ENCODE measurements at regions not wholly inside any gene's neighbourhood (a gene's known extent, or its start where the extent isn't known, plus 50 kb on each side); places are given as distances from the start of the nearest gene placed in this dataset.

GRCh38 chr7:81175275-81175940 is 256.6 kb upstream of the SEMA3C start:
- H3K4me3 Mint-ChIP-seq, result no peak overlapping the region
- H3K27me3 Mint-ChIP-seq, result no peaks in the 10 kb centered on the region
- ChIA-PET CTCF (no interaction called here), POLR2A (no interaction called here)
- intact Hi-C loops (cut with micrococcal nuclease), result no loop called here
- peaks cover 3 to 16% (median 8%) of the 10 kb centered on the region in 11 donors for H3K9me3 Mint-ChIP-seq
- Histone ChIP-seq H3K4me1 (ENCODE audit: control insufficient read depth in 2 of 2, insufficient read depth in 2 of 2, low read length in 2 of 2) (no peaks in the 10 kb centered on the region), H3K27me3 (ENCODE audit: control insufficient read depth in 2 of 2, insufficient read depth in 2 of 2, low read length in 2 of 2) (no peaks in the 10 kb centered on the region), H3K9me3 (ENCODE audit: control insufficient read depth in 2 of 3, low read length in 3 of 3) (no peaks in the 10 kb centered on the region), H3K27ac (ENCODE audit: low read depth, low read length) (no peak overlapping the region), H3K36me3 (ENCODE audit: control insufficient read depth in 2 of 3, insufficient read depth in 3 of 3, low read length in 3 of 3) (no peaks in the 10 kb centered on the region), H3K4me3 (ENCODE audit: low read length) (no peak overlapping the region)
- ATAC-seq (no peak), DNase-seq (no peak)
- H3K4me1 Mint-ChIP-seq, result no peaks in the 10 kb centered on the region
- H3K27ac Mint-ChIP-seq, result no peak overlapping the region
- no peaks in the 10 kb centered on the region for H3K36me3 Mint-ChIP-seq

DNA sequence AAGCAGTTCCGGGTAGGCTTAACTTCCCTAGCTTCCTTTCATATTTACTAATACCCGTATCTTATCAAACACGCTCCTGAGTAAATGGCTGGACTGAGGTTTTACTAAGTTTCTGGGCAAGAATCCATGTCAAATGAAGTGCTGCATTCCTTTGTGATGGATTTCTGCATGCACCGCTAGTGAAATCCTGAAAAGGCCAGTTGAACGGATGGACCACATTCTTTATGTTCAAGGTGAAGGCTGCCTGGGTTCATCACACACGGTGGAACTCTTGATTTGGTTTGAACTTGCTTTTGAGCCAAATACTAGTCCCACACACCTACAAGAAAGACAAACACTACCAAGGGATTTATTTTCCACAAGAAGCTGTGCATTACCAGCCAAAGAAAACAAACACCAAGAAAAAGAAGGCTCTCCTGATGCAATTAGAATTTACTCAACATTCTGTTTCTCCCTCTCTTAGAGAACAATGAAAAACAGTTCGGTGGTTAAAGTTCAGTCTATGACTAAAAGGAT is 255.0 kb upstream of the SEMA3C start:
- Histone ChIP-seq H3K36me3 (ENCODE audit: control insufficient read depth in 2 of 3, insufficient read depth in 3 of 3, low read length in 3 of 3) (no peaks in the 10 kb centered on the region), H3K27ac (ENCODE audit: low read depth, low read length) (no peak overlapping the region), H3K4me1 (ENCODE audit: control insufficient read depth in 2 of 2, insufficient read depth in 2 of 2, low read length in 2 of 2) (no peaks in the 10 kb centered on the region), H3K9me3 (ENCODE audit: control insufficient read depth in 2 of 3, low read length in 3 of 3) (no peaks in the 10 kb centered on the region), H3K27me3 (ENCODE audit: control insufficient read depth in 2 of 2, insufficient read depth in 2 of 2, low read length in 2 of 2) (no peaks in the 10 kb centered on the region), H3K4me3 (ENCODE audit: low read length) (no peak overlapping the region)
- Mint-ChIP-seq H3K4me1 (no peaks in the 10 kb centered on the region), H3K36me3 (no peaks in the 10 kb centered on the region), H3K4me3 (no peak overlapping the region), H3K27me3 (no peaks in the 10 kb centered on the region), H3K9me3 (peaks cover 0 to 10% (median 4%) of the 10 kb centered on the region in 11 donors), H3K27ac (no peak overlapping the region)
- no peak for ATAC-seq
- intact Hi-C loops (cut with micrococcal nuclease), result no loop called here
- CTCF ChIA-PET, result no interaction called here
- POLR2A ChIA-PET, result no interaction called here
- DNase-seq, result no peak

- ChIA-PET CTCF (interaction anchor here (0.7 kb wide), 1 partner anchor 240 kb away, joined by 3 read pairs; no protein-coding TSS in a partner anchor), POLR2A (no interaction called here)
- Histone ChIP-seq H3K9me3 (ENCODE audit: control insufficient read depth in 2 of 3, low read length in 3 of 3) (no peaks in the 10 kb centered on the region), H3K4me1 (ENCODE audit: control insufficient read depth in 2 of 2, insufficient read depth in 2 of 2, low read length in 2 of 2) (no peaks in the 10 kb centered on the region), H3K27me3 (ENCODE audit: control insufficient read depth in 2 of 2, insufficient read depth in 2 of 2, low read length in 2 of 2) (no peaks in the 10 kb centered on the region), H3K4me3 (ENCODE audit: low read length) (no peak overlapping the region), H3K36me3 (ENCODE audit: control insufficient read depth in 2 of 3, insufficient read depth in 3 of 3, low read length in 3 of 3) (no peaks in the 10 kb centered on the region), H3K27ac (ENCODE audit: low read depth, low read length) (no peak overlapping the region)
- DNase-seq (no peak), ATAC-seq (no peak)
- no peaks in the 10 kb centered on the region for H3K4me1 Mint-ChIP-seq
- H3K27me3 Mint-ChIP-seq, result no peaks in the 10 kb centered on the region
- H3K9me3 Mint-ChIP-seq, result peaks cover 0 to 5% (median 0%) of the 10 kb centered on the region in 11 donors
- intact Hi-C loops (cut with micrococcal nuclease), result no loop called here
- no peak overlapping the region for H3K4me3 Mint-ChIP-seq
- no peak overlapping the region for H3K27ac Mint-ChIP-seq
- no peaks in the 10 kb centered on the region for H3K36me3 Mint-ChIP-seq
Measured at GRCh38 chr7:81170291-81170690, 251.4 kb upstream of the SEMA3C start.

- no peaks in the 10 kb centered on the region for H3K9me3 ChIP-seq (ENCODE audit: control insufficient read depth in 2 of 3, low read length in 3 of 3)
- intact Hi-C loops (cut with micrococcal nuclease), result no loop called here
- no peak overlapping the region for H3K4me3 ChIP-seq (ENCODE audit: low read length)
- no peaks in the 10 kb centered on the region for H3K36me3 ChIP-seq (ENCODE audit: control insufficient read depth in 2 of 3, insufficient read depth in 3 of 3, low read length in 3 of 3)
- H3K27me3 Mint-ChIP-seq, result no peaks in the 10 kb centered on the region
- no peak overlapping the region for H3K27ac ChIP-seq (ENCODE audit: low read depth, low read length)
- no peaks in the 10 kb centered on the region for H3K27me3 ChIP-seq (ENCODE audit: control insufficient read depth in 2 of 2, insufficient read depth in 2 of 2, low read length in 2 of 2)
- no peaks in the 10 kb centered on the region for H3K4me1 ChIP-seq (ENCODE audit: control insufficient read depth in 2 of 2, insufficient read depth in 2 of 2, low read length in 2 of 2)
- no peaks in the 10 kb centered on the region for H3K4me1 Mint-ChIP-seq
- ATAC-seq, result no peak
- DNase-seq, result no peak
- ChIA-PET CTCF (no interaction called here), POLR2A (no interaction called here)
- peaks cover 0 to 5% (median 0%) of the 10 kb centered on the region in 11 donors for H3K9me3 Mint-ChIP-seq
- H3K4me3 Mint-ChIP-seq, result no peak overlapping the region
- H3K27ac Mint-ChIP-seq, result no peak overlapping the region
- H3K36me3 Mint-ChIP-seq, result no peaks in the 10 kb centered on the region
Measured at GRCh38 chr7:81167934-81168333, 249.1 kb upstream of the SEMA3C start.

GRCh38 chr7:81165070-81165469 is 246.2 kb upstream of the SEMA3C start:
- H3K27me3 ChIP-seq (ENCODE audit: control insufficient read depth in 2 of 2, insufficient read depth in 2 of 2, low read length in 2 of 2), result no peaks in the 10 kb centered on the region
- H3K36me3 ChIP-seq (ENCODE audit: control insufficient read depth in 2 of 3, insufficient read depth in 3 of 3, low read length in 3 of 3), result no peaks in the 10 kb centered on the region
- no peak for ATAC-seq
- POLR2A ChIA-PET, result no interaction called here
- intact Hi-C loops (cut with micrococcal nuclease), result no loop called here
- no peak overlapping the region for H3K27ac ChIP-seq (ENCODE audit: low read depth, low read length)
- H3K4me1 Mint-ChIP-seq, result no peaks in the 10 kb centered on the region
- no peaks in the 10 kb centered on the region for H3K4me1 ChIP-seq (ENCODE audit: control insufficient read depth in 2 of 2, insufficient read depth in 2 of 2, low read length in 2 of 2)
- peaks cover 0 to 14% (median 0%) of the 10 kb centered on the region in 11 donors for H3K9me3 Mint-ChIP-seq
- H3K27me3 Mint-ChIP-seq, result no peaks in the 10 kb centered on the region
- no peaks in the 10 kb centered on the region for H3K9me3 ChIP-seq (ENCODE audit: control insufficient read depth in 2 of 3, low read length in 3 of 3)
- no peak for DNase-seq
- H3K4me3 Mint-ChIP-seq, result no peak overlapping the region
- no peak overlapping the region for H3K27ac Mint-ChIP-seq
- no peaks in the 10 kb centered on the region for H3K36me3 Mint-ChIP-seq
- CTCF ChIA-PET, result no interaction called here
- H3K4me3 ChIP-seq (ENCODE audit: low read length), result no peak overlapping the region

GRCh38 chr7:81162771-81163525 is 244.1 kb upstream of the SEMA3C start:
- intact Hi-C loops (cut with micrococcal nuclease), result no loop called here
- no peaks in the 10 kb centered on the region for H3K4me1 Mint-ChIP-seq
- H3K27me3 ChIP-seq (ENCODE audit: control insufficient read depth in 2 of 2, insufficient read depth in 2 of 2, low read length in 2 of 2), result no peaks in the 10 kb centered on the region
- H3K36me3 ChIP-seq (ENCODE audit: control insufficient read depth in 2 of 3, insufficient read depth in 3 of 3, low read length in 3 of 3), result no peaks in the 10 kb centered on the region
- no peaks in the 10 kb centered on the region for H3K36me3 Mint-ChIP-seq
- no peaks in the 10 kb centered on the region for H3K4me1 ChIP-seq (ENCODE audit: control insufficient read depth in 2 of 2, insufficient read depth in 2 of 2, low read length in 2 of 2)
- DNase-seq (no peak), ATAC-seq (no peak)
- no peak overlapping the region for H3K4me3 ChIP-seq (ENCODE audit: low read length)
- no peaks in the 10 kb centered on the region for H3K9me3 ChIP-seq (ENCODE audit: control insufficient read depth in 2 of 3, low read length in 3 of 3)
- H3K27ac Mint-ChIP-seq, result no peak overlapping the region
- H3K4me3 Mint-ChIP-seq, result no peak overlapping the region
- peaks cover 0 to 12% (median 0%) of the 10 kb centered on the region in 11 donors for H3K9me3 Mint-ChIP-seq
- ChIA-PET CTCF (no interaction called here), POLR2A (no interaction called here)
- no peak overlapping the region for H3K27ac ChIP-seq (ENCODE audit: low read depth, low read length)
- H3K27me3 Mint-ChIP-seq, result no peaks in the 10 kb centered on the region

DNA sequence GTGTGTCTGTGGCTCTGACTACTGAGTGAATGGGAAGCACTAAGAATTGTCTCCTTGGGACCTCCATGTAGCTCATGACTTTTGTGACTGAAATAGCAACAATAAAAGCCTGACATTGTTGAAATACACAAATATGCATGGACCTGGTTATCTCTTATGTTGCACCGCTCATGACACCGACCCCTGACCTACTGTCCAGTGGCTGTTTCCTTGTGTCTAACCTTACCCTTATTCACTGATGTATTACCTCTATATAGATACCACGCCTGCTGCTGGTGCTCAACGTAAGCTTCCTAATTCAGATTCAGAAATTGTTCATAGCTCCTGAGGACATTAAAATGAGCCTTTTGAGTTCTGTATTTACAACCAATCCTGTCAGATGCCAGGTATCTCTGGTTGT is 243.4 kb upstream of the SEMA3C start:
- Histone ChIP-seq H3K4me1 (ENCODE audit: control insufficient read depth in 2 of 2, insufficient read depth in 2 of 2, low read length in 2 of 2) (no peaks in the 10 kb centered on the region), H3K36me3 (ENCODE audit: control insufficient read depth in 2 of 3, insufficient read depth in 3 of 3, low read length in 3 of 3) (no peaks in the 10 kb centered on the region), H3K27me3 (ENCODE audit: control insufficient read depth in 2 of 2, insufficient read depth in 2 of 2, low read length in 2 of 2) (no peaks in the 10 kb centered on the region), H3K27ac (ENCODE audit: low read depth, low read length) (no peak overlapping the region), H3K9me3 (ENCODE audit: control insufficient read depth in 2 of 3, low read length in 3 of 3) (no peaks in the 10 kb centered on the region), H3K4me3 (ENCODE audit: low read length) (no peak overlapping the region)
- POLR2A ChIA-PET, result no interaction called here
- DNase-seq (no peak), ATAC-seq (no peak)
- CTCF ChIA-PET, result no interaction called here
- H3K4me1 Mint-ChIP-seq, result no peaks in the 10 kb centered on the region
- peaks cover 0 to 12% (median 0%) of the 10 kb centered on the region in 11 donors for H3K9me3 Mint-ChIP-seq
- no peak overlapping the region for H3K4me3 Mint-ChIP-seq
- H3K27me3 Mint-ChIP-seq, result no peaks in the 10 kb centered on the region
- H3K36me3 Mint-ChIP-seq, result no peaks in the 10 kb centered on the region
- no peak overlapping the region for H3K27ac Mint-ChIP-seq
- intact Hi-C loops (cut with micrococcal nuclease), result no loop called here

Data from naive thymus-derived CD4-positive, alpha-beta T cell (primary cell).